ENCODE measurements at regions not wholly inside any gene's neighbourhood (a gene's known extent, or its start where the extent isn't known, plus 50 kb on each side); places are given as distances from the start of the nearest gene placed in this dataset.

- no peaks in the 10 kb centered on the region for H3K9me3 Mint-ChIP-seq (ENCODE audit: insufficient read depth)
- DNase-seq (no peak), ATAC-seq (no peak)
- H3K4me1 Mint-ChIP-seq (ENCODE audit: low read depth): no peaks in the 10 kb centered on the region
- H3K27ac Mint-ChIP-seq: no peak overlapping the region
- no peaks in the 10 kb centered on the region for H3K27me3 Mint-ChIP-seq (ENCODE audit: low read depth)
- no peaks in the 10 kb centered on the region for H3K36me3 Mint-ChIP-seq (ENCODE audit: low read depth)
- ChIA-PET CTCF (no interaction called here), POLR2A (no interaction called here)
- no peak overlapping the region for H3K4me3 Mint-ChIP-seq
Measured at GRCh38 chr12:115511986-115512711, 765.3 kb downstream of the MED13L start.

DNA sequence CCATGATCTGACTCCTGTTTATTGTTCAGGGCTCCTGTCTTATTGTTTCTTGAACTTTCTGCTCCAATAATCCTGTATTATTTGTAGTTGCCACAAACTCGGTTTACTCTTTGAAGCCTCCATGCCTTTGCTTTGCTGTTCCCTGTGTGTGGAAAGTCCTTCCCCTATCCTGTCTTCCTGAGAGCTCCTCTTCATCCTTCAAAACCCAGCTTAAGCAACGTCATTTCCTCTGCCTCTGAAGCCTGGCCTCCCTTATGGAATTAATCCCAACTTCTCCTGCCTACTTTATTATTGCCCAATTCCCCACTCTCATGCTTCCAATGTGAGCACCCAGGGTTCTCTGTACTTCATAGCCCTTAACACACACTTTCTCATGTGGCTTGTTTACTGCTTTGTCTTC, 766.2 kb downstream of the MED13L start:
- H3K36me3 Mint-ChIP-seq (ENCODE audit: low read depth): no peaks in the 10 kb centered on the region
- CTCF ChIA-PET: no interaction called here
- H3K4me3 Mint-ChIP-seq: no peak overlapping the region
- POLR2A ChIA-PET: no interaction called here
- no peak overlapping the region for H3K27ac Mint-ChIP-seq
- no peaks in the 10 kb centered on the region for H3K27me3 Mint-ChIP-seq (ENCODE audit: low read depth)
- no peaks in the 10 kb centered on the region for H3K9me3 Mint-ChIP-seq (ENCODE audit: insufficient read depth)
- no peaks in the 10 kb centered on the region for H3K4me1 Mint-ChIP-seq (ENCODE audit: low read depth)
- no peak for ATAC-seq
- no peak for DNase-seq

DNA sequence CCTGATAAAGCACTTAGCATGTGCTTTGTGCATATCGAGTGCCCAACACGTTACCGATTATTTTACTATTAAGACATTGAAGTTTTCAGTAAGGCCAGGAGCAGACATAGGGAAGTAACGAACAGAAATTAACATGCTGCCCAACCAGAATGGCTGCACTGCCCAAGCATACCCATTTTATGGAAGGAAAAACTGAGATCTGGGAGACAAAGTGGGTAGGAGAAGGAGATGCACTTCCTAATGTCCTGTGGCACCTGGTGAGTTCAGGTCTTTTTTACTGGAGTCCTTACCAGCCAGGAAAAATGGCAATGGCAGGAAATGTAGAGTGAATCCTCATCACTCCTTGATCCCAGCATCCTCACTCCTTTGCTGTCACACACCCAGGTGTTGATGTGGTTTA, 768.5 kb downstream of the MED13L start:
- ChIA-PET POLR2A (no interaction called here), CTCF (no interaction called here)
- H3K36me3 Mint-ChIP-seq (ENCODE audit: low read depth): no peaks in the 10 kb centered on the region
- no peak overlapping the region for H3K4me3 Mint-ChIP-seq
- no peaks in the 10 kb centered on the region for H3K27me3 Mint-ChIP-seq (ENCODE audit: low read depth)
- H3K4me1 Mint-ChIP-seq (ENCODE audit: low read depth): peaks cover 5% of the 10 kb centered on the region
- DNase-seq (no peak), ATAC-seq (no peak)
- H3K9me3 Mint-ChIP-seq (ENCODE audit: insufficient read depth): no peaks in the 10 kb centered on the region
- no peak overlapping the region for H3K27ac Mint-ChIP-seq

- Mint-ChIP-seq H3K9me3 (ENCODE audit: insufficient read depth) (no peaks in the 10 kb centered on the region), H3K27ac (no peak overlapping the region), H3K4me1 (ENCODE audit: low read depth) (peaks cover 5% of the 10 kb centered on the region), H3K36me3 (ENCODE audit: low read depth) (no peaks in the 10 kb centered on the region), H3K4me3 (no peak overlapping the region), H3K27me3 (ENCODE audit: low read depth) (no peaks in the 10 kb centered on the region)
- DNase-seq (no peak), ATAC-seq (no peak)
- POLR2A ChIA-PET: no interaction called here
- CTCF ChIA-PET: no interaction called here
Measured at GRCh38 chr12:115507951-115508722, 769.4 kb downstream of the MED13L start.

GRCh38 chr12:115507560-115507889, 770.0 kb downstream of the MED13L start:
- ChIA-PET POLR2A (no interaction called here), CTCF (no interaction called here)
- no peak for DNase-seq
- H3K9me3 Mint-ChIP-seq (ENCODE audit: insufficient read depth): no peaks in the 10 kb centered on the region
- H3K36me3 Mint-ChIP-seq (ENCODE audit: low read depth): no peaks in the 10 kb centered on the region
- ATAC-seq: no peak
- no peak overlapping the region for H3K27ac Mint-ChIP-seq
- no peaks in the 10 kb centered on the region for H3K27me3 Mint-ChIP-seq (ENCODE audit: low read depth)
- peaks cover 5% of the 10 kb centered on the region for H3K4me1 Mint-ChIP-seq (ENCODE audit: low read depth)
- no peak overlapping the region for H3K4me3 Mint-ChIP-seq

DNA sequence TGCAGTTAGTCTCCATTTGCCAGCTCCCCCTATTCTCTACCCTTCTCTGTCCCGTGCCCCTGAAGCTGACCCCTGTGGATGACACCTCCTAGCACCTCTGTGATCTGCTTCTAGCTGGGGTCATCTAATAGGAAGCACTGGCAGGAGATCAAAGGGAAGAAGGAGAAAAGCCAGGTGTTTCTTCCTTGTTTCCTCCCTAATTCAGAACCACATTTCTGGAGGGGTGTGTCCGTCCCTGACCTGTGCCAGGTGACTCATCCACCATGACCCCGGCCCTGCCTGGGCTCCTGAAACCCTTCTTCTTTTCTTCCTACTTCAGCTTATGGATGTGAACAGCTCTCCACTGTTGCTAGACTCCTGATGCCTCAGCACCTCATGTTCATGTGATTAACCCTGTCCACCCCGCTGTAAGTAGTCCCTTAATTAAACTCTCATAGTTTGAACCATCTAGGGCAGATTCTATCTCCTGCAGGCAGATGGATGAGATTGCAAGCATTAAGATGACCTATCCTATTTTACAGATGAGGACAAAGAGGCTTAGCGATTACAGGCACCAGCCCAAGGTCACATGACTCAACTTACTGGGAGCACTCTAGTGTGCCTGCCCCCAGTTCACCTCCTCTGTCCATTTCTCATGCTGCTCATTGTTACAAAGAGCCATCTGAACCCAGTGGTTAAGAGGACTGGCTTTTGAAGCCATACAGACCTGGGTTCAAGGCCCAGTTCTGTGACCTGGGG, 770.5 kb downstream of the MED13L start:
- Mint-ChIP-seq H3K4me1 (ENCODE audit: low read depth) (peaks cover 5% of the 10 kb centered on the region), H3K27me3 (ENCODE audit: low read depth) (no peaks in the 10 kb centered on the region), H3K4me3 (no peak overlapping the region), H3K27ac (no peak overlapping the region), H3K36me3 (ENCODE audit: low read depth) (no peaks in the 10 kb centered on the region), H3K9me3 (ENCODE audit: insufficient read depth) (no peaks in the 10 kb centered on the region)
- CTCF ChIA-PET: no interaction called here
- POLR2A ChIA-PET: no interaction called here
- ATAC-seq: no peak
- DNase-seq: no peak

GRCh38 chr12:115504306-115505290, 772.9 kb downstream of the MED13L start:
- peaks cover 5% of the 10 kb centered on the region for H3K4me1 Mint-ChIP-seq (ENCODE audit: low read depth)
- POLR2A ChIA-PET: no interaction called here

GRCh38 chr12:115500872-115501271, 776.6 kb downstream of the MED13L start:
- POLR2A ChIA-PET: no interaction called here
- no peak for DNase-seq
- H3K27ac Mint-ChIP-seq: no peak overlapping the region
- CTCF ChIA-PET: no interaction called here
- no peaks in the 10 kb centered on the region for H3K9me3 Mint-ChIP-seq (ENCODE audit: insufficient read depth)
- H3K4me1 Mint-ChIP-seq (ENCODE audit: low read depth): peaks cover 5% of the 10 kb centered on the region
- no peaks in the 10 kb centered on the region for H3K27me3 Mint-ChIP-seq (ENCODE audit: low read depth)
- ATAC-seq: no peak
- H3K36me3 Mint-ChIP-seq (ENCODE audit: low read depth): no peaks in the 10 kb centered on the region
- no peak overlapping the region for H3K4me3 Mint-ChIP-seq

More at GRCh38 chr12:115504306-115505290, 772.9 kb downstream of the MED13L start:
- CTCF ChIA-PET: no interaction called here
- peak overlapping the region; percentile 70 for H3K27ac Mint-ChIP-seq
- no peaks in the 10 kb centered on the region for H3K36me3 Mint-ChIP-seq (ENCODE audit: low read depth)
- no peaks in the 10 kb centered on the region for H3K27me3 Mint-ChIP-seq (ENCODE audit: low read depth)
- no peak overlapping the region for H3K4me3 Mint-ChIP-seq
- ATAC-seq (no peak), DNase-seq (no peak)
- H3K9me3 Mint-ChIP-seq (ENCODE audit: insufficient read depth): no peaks in the 10 kb centered on the region

DNA sequence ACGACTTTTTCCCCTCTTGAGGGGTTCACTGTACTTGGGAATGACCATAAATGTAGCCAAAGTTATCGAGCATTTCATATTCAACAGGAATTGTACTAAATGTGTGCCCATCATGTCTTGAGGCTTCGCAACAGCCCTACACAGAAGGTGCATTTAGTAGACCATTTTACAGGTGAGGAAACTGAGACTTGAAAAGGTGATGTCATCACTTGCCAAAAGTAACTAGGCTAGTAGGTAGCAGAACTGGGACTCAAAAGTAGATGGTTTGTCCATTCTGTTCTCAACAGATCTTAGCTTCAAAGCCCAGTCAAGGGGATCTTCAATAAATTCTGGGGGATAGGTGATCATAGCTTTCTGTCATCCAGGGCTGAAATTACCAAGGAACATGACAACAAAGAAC, 782.2 kb downstream of the MED13L start:
- ATAC-seq (no peak), DNase-seq (no peak)
- H3K9me3 Mint-ChIP-seq (ENCODE audit: insufficient read depth): no peaks in the 10 kb centered on the region
- POLR2A ChIA-PET: no interaction called here
- no peaks in the 10 kb centered on the region for H3K4me1 Mint-ChIP-seq (ENCODE audit: low read depth)
- H3K27me3 Mint-ChIP-seq (ENCODE audit: low read depth): no peaks in the 10 kb centered on the region
- H3K27ac Mint-ChIP-seq: no peak overlapping the region
- no peak overlapping the region for H3K4me3 Mint-ChIP-seq
- CTCF ChIA-PET: no interaction called here
- no peaks in the 10 kb centered on the region for H3K36me3 Mint-ChIP-seq (ENCODE audit: low read depth)

DNA sequence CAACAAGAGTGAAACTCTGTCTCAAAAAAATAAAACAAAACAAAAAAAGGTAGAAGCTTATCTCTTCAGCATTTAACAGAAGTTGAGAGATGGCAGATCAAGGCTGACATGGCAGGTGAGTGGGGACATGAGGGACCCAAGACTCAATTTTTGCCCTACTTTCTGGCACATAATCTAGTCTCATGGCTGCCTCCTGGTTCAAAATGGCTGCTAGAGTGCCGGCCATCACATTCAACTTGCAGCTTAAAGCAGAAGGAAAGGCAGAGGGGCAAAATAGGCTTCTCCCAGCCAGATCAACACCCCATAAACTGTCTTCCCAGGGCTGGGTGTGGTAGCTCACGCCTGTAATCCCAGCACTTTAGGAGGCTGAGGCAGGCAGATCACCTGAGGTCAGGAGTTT, 784.9 kb downstream of the MED13L start:
- H3K9me3 Mint-ChIP-seq (ENCODE audit: insufficient read depth): no peaks in the 10 kb centered on the region
- H3K36me3 Mint-ChIP-seq (ENCODE audit: low read depth): no peaks in the 10 kb centered on the region
- ChIA-PET CTCF (no interaction called here), POLR2A (no interaction called here)
- no peaks in the 10 kb centered on the region for H3K27me3 Mint-ChIP-seq (ENCODE audit: low read depth)
- no peak overlapping the region for H3K27ac Mint-ChIP-seq
- DNase-seq (no peak), ATAC-seq (no peak)
- H3K4me1 Mint-ChIP-seq (ENCODE audit: low read depth): no peaks in the 10 kb centered on the region
- H3K4me3 Mint-ChIP-seq: no peak overlapping the region

- H3K27ac Mint-ChIP-seq: no peak overlapping the region
- H3K9me3 Mint-ChIP-seq (ENCODE audit: insufficient read depth): no peaks in the 10 kb centered on the region
- H3K27me3 Mint-ChIP-seq (ENCODE audit: low read depth): no peaks in the 10 kb centered on the region
- no peak for DNase-seq
- H3K4me3 Mint-ChIP-seq: no peak overlapping the region
- no peak for ATAC-seq
- CTCF ChIA-PET: no interaction called here
- H3K4me1 Mint-ChIP-seq (ENCODE audit: low read depth): no peaks in the 10 kb centered on the region
- POLR2A ChIA-PET: no interaction called here
- no peaks in the 10 kb centered on the region for H3K36me3 Mint-ChIP-seq (ENCODE audit: low read depth)
Measured at GRCh38 chr12:115491511-115492250, 785.8 kb downstream of the MED13L start.
